Trophoblast cell (in vitro differentiated cells and primary cell): ENCODE measurements at regions not wholly inside any gene's neighbourhood (a gene's known extent, or its start where the extent isn't known, plus 50 kb on each side); places are given as distances from the start of the nearest gene placed in this dataset.

ENCODE experiments used
- DNase-seq, 2 donors: peaks; one replicate each; pipeline ENCODE4 v3.0.0-alpha.2; 2016
- H2AFZ ChIP-seq: 2 replicates; pipeline ENCODE4 v1.6.1; 2013; ENCODE audit warnings: low read length, moderate library complexity, mild to moderate bottlenecking; ENCODE audit not compliant: insufficient read depth, poor library complexity
- H2AK5ac ChIP-seq: 2 replicates; pipeline ENCODE4 v1.6.1; 2013; ENCODE audit warnings: mild to moderate bottlenecking, low read length
- H2BK120ac ChIP-seq: 2 replicates; pipeline ENCODE4 v1.6.1; 2013; ENCODE audit warnings: low read length, mild to moderate bottlenecking, moderate library complexity; ENCODE audit not compliant: insufficient read depth, poor library complexity
- H2BK12ac ChIP-seq: 2 replicates; pipeline ENCODE4 v1.6.1; 2013; ENCODE audit warnings: mild to moderate bottlenecking, low read length, moderate library complexity
- H2BK5ac ChIP-seq: 2 replicates; pipeline ENCODE4 v1.6.1; 2013; ENCODE audit warnings: low read length, low read depth, moderate library complexity, mild to moderate bottlenecking; ENCODE audit not compliant: poor library complexity
- H3K14ac ChIP-seq: 2 replicates; pipeline ENCODE4 v1.6.1; 2013; ENCODE audit warnings: mild to moderate bottlenecking, low read length
- H3K18ac ChIP-seq: 2 replicates; pipeline ENCODE4 v1.6.1; 2013; ENCODE audit warnings: mild to moderate bottlenecking, low read length
- H3K23ac ChIP-seq: 2 replicates; pipeline ENCODE4 v1.6.1; 2013; ENCODE audit warnings: low read length
- H3K27ac ChIP-seq: 2 replicates; pipeline ENCODE4 v1.5.1; 2013; ENCODE audit warnings: low read depth, mild to moderate bottlenecking, inconsistent platforms, low read length, moderate library complexity
- H3K27me3 ChIP-seq: 2 replicates; pipeline ENCODE4 v1.6.1; 2013; ENCODE audit warnings: inconsistent platforms, mild to moderate bottlenecking, low read length, moderate library complexity; ENCODE audit not compliant: insufficient read depth
- H3K36me3 ChIP-seq, 2 experiments: 1 replicate in 1 of 2; 2 replicates in 1 of 2; pipeline ENCODE4 v1.6.1; 2013; ENCODE audit warnings: low read length in 2 of 2, mild to moderate bottlenecking in 2 of 2, moderate library complexity in 1 of 2; ENCODE audit not compliant: insufficient read depth in 2 of 2, control insufficient read depth in 1 of 2
- H3K4ac ChIP-seq: 2 replicates; pipeline ENCODE4 v1.6.1; 2013; ENCODE audit warnings: low read depth, mild to moderate bottlenecking, low read length, moderate library complexity
- H3K4me1 ChIP-seq, 2 experiments: 1 replicate in 1 of 2; 2 replicates in 1 of 2; pipeline ENCODE4 v1.6.1; 2013; ENCODE audit warnings: low read length in 2 of 2, mild to moderate bottlenecking in 2 of 2, moderate library complexity in 1 of 2; ENCODE audit not compliant: insufficient read depth in 2 of 2, control insufficient read depth in 1 of 2
- H3K4me2 ChIP-seq: 2 replicates; pipeline ENCODE4 v1.6.1; 2013; ENCODE audit warnings: inconsistent platforms, mild to moderate bottlenecking, low read length, moderate library complexity
- H3K4me3 ChIP-seq: 2 replicates; pipeline ENCODE4 v1.5.1; 2013; ENCODE audit warnings: mild to moderate bottlenecking, low read depth, low read length, inconsistent platforms
- H3K79me1 ChIP-seq: one replicate; pipeline ENCODE4 v1.6.1; 2013; ENCODE audit warnings: low read length
- H3K79me2 ChIP-seq: 2 replicates; pipeline ENCODE4 v1.6.1; 2013; ENCODE audit warnings: low read length, mild to moderate bottlenecking; ENCODE audit not compliant: control insufficient read depth, insufficient read depth, poor library complexity
- H3K9ac ChIP-seq: 2 replicates; pipeline ENCODE4 v1.6.1; 2013; ENCODE audit warnings: mild to moderate bottlenecking, low read length
- H3K9me3 ChIP-seq: 2 replicates; pipeline ENCODE4 v1.6.1; 2013; ENCODE audit warnings: low read depth, mild to moderate bottlenecking, control low read depth, inconsistent platforms, low read length; ENCODE audit not compliant: insufficient read depth
- H4K12ac ChIP-seq: 2 replicates; pipeline ENCODE4 v1.6.1; 2013; ENCODE audit warnings: low read depth, mild to moderate bottlenecking, low read length, moderate library complexity
- H4K8ac ChIP-seq: 2 replicates; pipeline ENCODE4 v1.6.1; 2013; ENCODE audit warnings: low read depth, mild to moderate bottlenecking, low read length, moderate library complexity
- H4K91ac ChIP-seq: one replicate; pipeline ENCODE4 v1.6.1; 2013; ENCODE audit warnings: low read depth, mild to moderate bottlenecking, low read length, moderate library complexity
- WGBS: extraction: QIAGEN DNeasy Blood & Tissue Kit; methylation state at CpG from one replicate; pipeline ENCODE4 v1.1.7; 2013; ENCODE audit warnings: missing lambda C conversion rate; ENCODE audit not compliant: insufficient read length, insufficient coverage; ENCODE audit errors: extremely low coverage; 5-methylcytosine and 5-hydroxymethylcytosine counted together

- H4K91ac ChIP-seq: no peak overlapping the region
- no peak overlapping the region for H3K23ac ChIP-seq
- H3K9me3 ChIP-seq: no peaks in the 10 kb centered on the region
- no peaks in the 10 kb centered on the region for H3K36me3 ChIP-seq
- no peaks in the 10 kb centered on the region for H3K79me1 ChIP-seq
- WGBS: no CpG with 5 or more reads among the region's 5 CpGs
- H4K8ac ChIP-seq: no peak overlapping the region
- H2AFZ ChIP-seq: no peak overlapping the region
- no peak for DNase-seq
- H3K4ac ChIP-seq: no peak overlapping the region
- H3K79me2 ChIP-seq: no peaks in the 10 kb centered on the region
- H3K27ac ChIP-seq: no peak overlapping the region
- no peak overlapping the region for H3K18ac ChIP-seq
- H2AK5ac ChIP-seq: no peak overlapping the region
- H2BK120ac ChIP-seq: no peak overlapping the region
- H3K4me3 ChIP-seq: no peak overlapping the region
- no peak overlapping the region for H3K4me2 ChIP-seq
- H2BK12ac ChIP-seq: no peak overlapping the region
- H2BK5ac ChIP-seq: no peak overlapping the region
- H3K27me3 ChIP-seq: no peaks in the 10 kb centered on the region
- H3K9ac ChIP-seq: no peak overlapping the region
- no peak overlapping the region for H3K14ac ChIP-seq
- no peak overlapping the region for H4K12ac ChIP-seq
- H3K4me1 ChIP-seq: no peaks in the 10 kb centered on the region
Observed at GRCh38 chr20:12318043-12318442, 400.4 kb downstream of the BTBD3 start.

- H3K9ac ChIP-seq: no peak overlapping the region
- no CpG with 5 or more reads among the region's 2 CpGs for WGBS
- no peaks in the 10 kb centered on the region for H3K9me3 ChIP-seq
- no peak overlapping the region for H3K14ac ChIP-seq
- no peak overlapping the region for H4K8ac ChIP-seq
- H2BK5ac ChIP-seq: no peak overlapping the region
- no peak overlapping the region for H4K12ac ChIP-seq
- no peak overlapping the region for H3K4me3 ChIP-seq
- H3K79me2 ChIP-seq: no peaks in the 10 kb centered on the region
- H2AK5ac ChIP-seq: no peak overlapping the region
- DNase-seq: no peak
- H4K91ac ChIP-seq: no peak overlapping the region
- no peak overlapping the region for H3K23ac ChIP-seq
- H2BK120ac ChIP-seq: no peak overlapping the region
- no peak overlapping the region for H3K27ac ChIP-seq
- H2AFZ ChIP-seq: no peak overlapping the region
- no peaks in the 10 kb centered on the region for H3K36me3 ChIP-seq
- H3K4me1 ChIP-seq: no peaks in the 10 kb centered on the region
- no peak overlapping the region for H2BK12ac ChIP-seq
- no peaks in the 10 kb centered on the region for H3K79me1 ChIP-seq
- no peak overlapping the region for H3K4ac ChIP-seq
- H3K18ac ChIP-seq: no peak overlapping the region
- no peaks in the 10 kb centered on the region for H3K27me3 ChIP-seq
- H3K4me2 ChIP-seq: no peak overlapping the region
Observed at GRCh38 chr20:12321736-12322135, 404.0 kb downstream of the BTBD3 start.

- no peaks in the 10 kb centered on the region for H3K79me2 ChIP-seq
- no peak overlapping the region for H3K27ac ChIP-seq
- H3K4me2 ChIP-seq: no peak overlapping the region
- H2AK5ac ChIP-seq: no peak overlapping the region
- no peak overlapping the region for H3K18ac ChIP-seq
- no peak overlapping the region for H2BK12ac ChIP-seq
- H3K79me1 ChIP-seq: no peaks in the 10 kb centered on the region
- H2BK5ac ChIP-seq: no peak overlapping the region
- H3K36me3 ChIP-seq: no peaks in the 10 kb centered on the region
- no peak overlapping the region for H3K14ac ChIP-seq
- H2AFZ ChIP-seq: no peak overlapping the region
- H3K4me1 ChIP-seq: no peaks in the 10 kb centered on the region
- WGBS: no CpG with 5 or more reads among the region's 2 CpGs
- no peak overlapping the region for H4K91ac ChIP-seq
- no peak overlapping the region for H4K12ac ChIP-seq
- H3K23ac ChIP-seq: no peak overlapping the region
- no peaks in the 10 kb centered on the region for H3K9me3 ChIP-seq
- no peak overlapping the region for H2BK120ac ChIP-seq
- no peaks in the 10 kb centered on the region for H3K27me3 ChIP-seq
- no peak overlapping the region for H4K8ac ChIP-seq
- H3K9ac ChIP-seq: no peak overlapping the region
- H3K4ac ChIP-seq: no peak overlapping the region
- peak in 1 of 2 donors; percentile 1 for DNase-seq
- H3K4me3 ChIP-seq: no peak overlapping the region
Observed at GRCh38 chr20:12327205-12327604, 409.5 kb downstream of the BTBD3 start.

GRCh38 chr20:12331236-12331635, 413.5 kb downstream of the BTBD3 start:
- no peak overlapping the region for H4K12ac ChIP-seq
- no peak overlapping the region for H3K23ac ChIP-seq
- no peak overlapping the region for H2BK120ac ChIP-seq
- no peaks in the 10 kb centered on the region for H3K36me3 ChIP-seq
- H3K4me2 ChIP-seq: no peak overlapping the region
- no peak overlapping the region for H4K8ac ChIP-seq
- no peak overlapping the region for H4K91ac ChIP-seq
- H3K4me3 ChIP-seq: no peak overlapping the region
- H3K18ac ChIP-seq: no peak overlapping the region
- WGBS: no CpG with 5 or more reads among the region's 1 CpG
- no peak overlapping the region for H3K9ac ChIP-seq
- no peaks in the 10 kb centered on the region for H3K9me3 ChIP-seq
- H3K79me1 ChIP-seq: no peaks in the 10 kb centered on the region
- DNase-seq: no peak
- H3K4me1 ChIP-seq: no peaks in the 10 kb centered on the region
- no peak overlapping the region for H3K14ac ChIP-seq
- no peak overlapping the region for H3K27ac ChIP-seq
- no peaks in the 10 kb centered on the region for H3K27me3 ChIP-seq
- H3K79me2 ChIP-seq: no peaks in the 10 kb centered on the region
- no peak overlapping the region for H2AFZ ChIP-seq
- no peak overlapping the region for H2BK12ac ChIP-seq
- H3K4ac ChIP-seq: no peak overlapping the region
- H2BK5ac ChIP-seq: no peak overlapping the region
- H2AK5ac ChIP-seq: no peak overlapping the region
